Fibroblast of peridontal ligament (primary cell): ENCODE measurements at regions not wholly inside any gene's neighbourhood (a gene's known extent, or its start where the extent isn't known, plus 50 kb on each side); places are given as distances from the start of the nearest gene placed in this dataset.
"Not testable (repeated sequence)": the region's sequence is repeated elsewhere in the genome, so short reads cannot be mapped to it uniquely, and the experiment has no call there.

Source experiments
- DNase-seq: peaks from one replicate; pipeline ENCODE4 v3.0.0-alpha.2; 2010; ENCODE audit errors: extremely low read depth

GRCh38 chr7:155228894-155229293 lies 68.8 kb upstream of the INSIG1 start:
- no peak for DNase-seq

- no peak for DNase-seq
Measured at GRCh38 chr7:155229548-155230168, 68.0 kb upstream of the INSIG1 start.

GRCh38 chr7:155230169-155230593 lies 67.5 kb upstream of the INSIG1 start:
- peak; percentile 99 for DNase-seq

GRCh38 chr7:155231241-155231800 lies 66.4 kb upstream of the INSIG1 start:
- no peak for DNase-seq

- DNase-seq = no peak
Measured at GRCh38 chr7:155231941-155232340, 65.7 kb upstream of the INSIG1 start.

GRCh38 chr7:155232911-155233310 lies 64.8 kb upstream of the INSIG1 start:
- DNase-seq = no peak

GRCh38 chr7:155233311-155234157 lies 64.1 kb upstream of the INSIG1 start:
- DNase-seq = peak; percentile 80

GRCh38 chr7:155234158-155234492 lies 63.6 kb upstream of the INSIG1 start:
- DNase-seq = no peak

- DNase-seq = no peak
Measured at GRCh38 chr7:155234950-155235789, 62.5 kb upstream of the INSIG1 start.

- no peak for DNase-seq
Measured at GRCh38 chr7:155236386-155236785, 61.3 kb upstream of the INSIG1 start.

- no peak for DNase-seq
Measured at GRCh38 chr7:155237297-155237696, 60.4 kb upstream of the INSIG1 start.

- DNase-seq = no peak
Measured at GRCh38 chr7:155237730-155238129, 59.9 kb upstream of the INSIG1 start.

- not testable (repeated sequence) for DNase-seq
Measured at GRCh38 chr7:155239431-155240087, 58.1 kb upstream of the INSIG1 start.

- no peak for DNase-seq
Measured at GRCh38 chr7:155244675-155245074, 53.0 kb upstream of the INSIG1 start.

GRCh38 chr7:155247479-155248365 lies 50.0 kb upstream of the INSIG1 start:
- peak; percentile 19 for DNase-seq
